Keratinocyte (primary cell): ENCODE measurements at regions not wholly inside any gene's neighbourhood (a gene's known extent, or its start where the extent isn't known, plus 50 kb on each side); places are given as distances from the start of the nearest gene placed in this dataset.

Experiments
- CTCF ChIP-seq, 3 experiments: IDR thresholded peaks in 1 of 3; conservative IDR thresholded peaks in 1 of 3; optimal IDR thresholded peaks in 1 of 3; 2 replicates in 2 of 3; 3 replicates in 1 of 3; pipeline versions ENCODE3 to v1.5.1; 2011; ENCODE audit warnings: low read length in 3 of 3, mild to moderate bottlenecking in 3 of 3, moderate library complexity in 2 of 3, control low read depth in 1 of 3, inconsistent platforms in 1 of 3; ENCODE audit not compliant: insufficient read depth in 2 of 3; ENCODE audit errors: extremely low read depth in 1 of 3
- EZH2 ChIP-seq: IDR thresholded peaks from one replicate; pipeline ENCODE4 v1.6.1; 2012; ENCODE audit warnings: inconsistent platforms, mild to moderate bottlenecking, low read length, moderate library complexity

GRCh38 chr6:115629415-115629814 lies 431.3 kb downstream of the FRK start:
- TF ChIP-seq CTCF (optimal IDR thresholded peaks at IDR 0.05 in 1 of 3, IDR thresholded peaks at IDR 0.05 in 1 of 3, conservative IDR thresholded peaks at IDR 0.05 in 1 of 3; ENCODE audit: extremely low read depth in 1 of 3, insufficient read depth in 2 of 3, low read length in 3 of 3) (no peak), EZH2 (no peak)
